PC-9 (cell line): ENCODE measurements at regions not wholly inside any gene's neighbourhood (a gene's known extent, or its start where the extent isn't known, plus 50 kb on each side); places are given as distances from the start of the nearest gene placed in this dataset.

Source experiments
- BruUV-seq: library from RNA; stranded (reverse); fragments of 400-500 nt; replicated peaks from 2 replicates; lab custom pipeline; 2021; lab: Mats Ljungman, UMichigan
- CTCF ChIA-PET: fragments of 300-600 bp; sonication (Branson Sonifier 250); formaldehyde crosslinking; loops from one replicate; lab custom pipeline; 2022; ENCODE audit warnings: antibody characterized with exemption; lab: Charles Lee
- POLR2A ChIA-PET: fragments of 300-600 bp; sonication (Branson Sonifier 250); formaldehyde crosslinking; loops from one replicate; lab custom pipeline; 2022; ENCODE audit warnings: antibody characterized with exemption; ENCODE audit not compliant: unreplicated experiment; lab: Charles Lee
- DNase-seq, 2 experiments: peaks; one replicate each; pipeline versions ENCODE4 v3.0.0 to v3.0.0-alpha.2; 2015 to 2022; ENCODE audit warnings: mixed read lengths in 1 of 2
- H2AFZ ChIP-seq: fragments of 200-600 bp; sonication (generic); 2 replicates; pipeline ENCODE4 v1.8.1; 2017; ENCODE audit warnings: antibody characterized with exemption
- H3F3A ChIP-seq: fragments of 200-600 bp; sonication (generic); 2 replicates; pipeline ENCODE4 v1.8.1; 2017; ENCODE audit warnings: antibody characterized with exemption, mild to moderate bottlenecking, low read depth; ENCODE audit not compliant: insufficient read depth
- H3K27ac ChIP-seq: fragments of 200-600 bp; sonication (generic); 2 replicates; pipeline ENCODE4 v1.6.1; 2016; ENCODE audit warnings: mixed run types
- H3K27me3 ChIP-seq: fragments of 200-600 bp; sonication (generic); 2 replicates; pipeline ENCODE4 v1.6.1; 2016; ENCODE audit warnings: low read depth, mixed run types; ENCODE audit not compliant: insufficient read depth
- H3K36me3 ChIP-seq: fragments of 200-600 bp; sonication (generic); 2 replicates; pipeline ENCODE4 v1.6.1; 2016; ENCODE audit warnings: low read depth, mixed run types
- H3K4me1 ChIP-seq: fragments of 200-600 bp; sonication (generic); replicated peaks from 2 replicates; pipeline ENCODE4 v1.6.1; 2016; ENCODE audit warnings: mixed run types; ENCODE audit not compliant: insufficient read depth
- H3K4me2 ChIP-seq: fragments of 200-600 bp; sonication (generic); 2 replicates; pipeline ENCODE4 v1.6.1; 2017; ENCODE audit warnings: mixed run types
- H3K4me3 ChIP-seq: fragments of 200-600 bp; sonication (generic); 2 replicates; pipeline ENCODE4 v1.6.1; 2016; ENCODE audit warnings: mixed run types
- H3K79me2 ChIP-seq: fragments of 200-600 bp; sonication (generic); 2 replicates; pipeline ENCODE4 v1.6.1; 2017; ENCODE audit warnings: low read depth, mixed run types
- H3K9me2 ChIP-seq: fragments of 200-600 bp; sonication (generic); 2 replicates; pipeline ENCODE4 v1.8.1; 2017; ENCODE audit warnings: mild to moderate bottlenecking; ENCODE audit not compliant: insufficient read depth
- H3K9me3 ChIP-seq: fragments of 200-600 bp; sonication (generic); 2 replicates; pipeline ENCODE4 v1.8.1; 2016; ENCODE audit warnings: low read depth; ENCODE audit not compliant: insufficient read depth
- H4K20me1 ChIP-seq: fragments of 200-600 bp; sonication (generic); 2 replicates; pipeline ENCODE4 v1.8.1; 2017; ENCODE audit not compliant: insufficient read depth
- EZH2 ChIP-seq: fragments of 200-600 bp; sonication (generic); IDR thresholded peaks from 2 replicates; pipeline ENCODE4 v1.8.0; 2017; ENCODE audit warnings: antibody characterized with exemption, low read depth
- intact Hi-C: fragments of 100-400 bp; cut with micrococcal nuclease; formaldehyde crosslinking; loops from one replicate; pipeline ENCODE4 v1.10.0; 2022; ENCODE audit not compliant: unreplicated experiment
- TF ChIP-seq, protein P1 (sequence below): fragments of 200-600 bp; sonication (generic); conservative IDR thresholded peaks from 2 replicates; pipeline ENCODE4 v1.6.1; 2017; ENCODE audit warnings: mixed run types, antibody characterized with exemption, mild to moderate bottlenecking, moderate library complexity

DNA sequence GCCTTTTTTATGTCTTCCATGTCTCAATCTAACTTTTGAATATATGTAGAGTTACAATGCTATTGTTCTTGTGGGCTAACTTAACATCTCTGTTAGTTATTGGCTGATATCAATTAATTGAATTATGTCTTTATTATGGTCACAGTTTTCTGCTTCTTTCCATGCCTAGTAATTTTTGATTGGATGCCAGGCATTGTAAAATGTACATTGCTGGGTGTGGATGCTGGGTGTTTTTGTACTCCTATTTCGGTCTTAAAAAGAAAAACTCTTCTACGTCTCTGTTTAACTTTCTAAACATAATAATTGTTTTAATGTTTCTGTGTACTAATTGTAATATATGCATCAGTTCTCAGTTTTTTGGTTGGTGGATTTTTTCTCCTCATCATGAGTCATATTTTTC is 296.1 kb upstream of the PRICKLE1 start:
- Histone ChIP-seq H4K20me1 (no peaks in the 10 kb centered on the region), H3K9me3 (0 out of 2 replicates have a peak, but pooled peaks cover 4% of the 10 kb centered on the region), H3F3A (no peaks in the 10 kb centered on the region), H3K79me2 (no peaks in the 10 kb centered on the region), H3K27ac (no peak overlapping the region), H3K27me3 (no peaks in the 10 kb centered on the region), H3K4me1 (no peaks in the 10 kb centered on the region), H3K4me2 (no peak overlapping the region), H3K9me2 (no peaks in the 10 kb centered on the region; the same call in none of the 2 replicates), H3K4me3 (no peak overlapping the region), H2AFZ (no peak overlapping the region), H3K36me3 (no peaks in the 10 kb centered on the region)
- intact Hi-C loops = no loop called here
- CTCF ChIA-PET = no interaction called here
- DNase-seq = no peak
- no peak for TF ChIP-seq EZH2
- TF ChIP-seq, protein P1, sequence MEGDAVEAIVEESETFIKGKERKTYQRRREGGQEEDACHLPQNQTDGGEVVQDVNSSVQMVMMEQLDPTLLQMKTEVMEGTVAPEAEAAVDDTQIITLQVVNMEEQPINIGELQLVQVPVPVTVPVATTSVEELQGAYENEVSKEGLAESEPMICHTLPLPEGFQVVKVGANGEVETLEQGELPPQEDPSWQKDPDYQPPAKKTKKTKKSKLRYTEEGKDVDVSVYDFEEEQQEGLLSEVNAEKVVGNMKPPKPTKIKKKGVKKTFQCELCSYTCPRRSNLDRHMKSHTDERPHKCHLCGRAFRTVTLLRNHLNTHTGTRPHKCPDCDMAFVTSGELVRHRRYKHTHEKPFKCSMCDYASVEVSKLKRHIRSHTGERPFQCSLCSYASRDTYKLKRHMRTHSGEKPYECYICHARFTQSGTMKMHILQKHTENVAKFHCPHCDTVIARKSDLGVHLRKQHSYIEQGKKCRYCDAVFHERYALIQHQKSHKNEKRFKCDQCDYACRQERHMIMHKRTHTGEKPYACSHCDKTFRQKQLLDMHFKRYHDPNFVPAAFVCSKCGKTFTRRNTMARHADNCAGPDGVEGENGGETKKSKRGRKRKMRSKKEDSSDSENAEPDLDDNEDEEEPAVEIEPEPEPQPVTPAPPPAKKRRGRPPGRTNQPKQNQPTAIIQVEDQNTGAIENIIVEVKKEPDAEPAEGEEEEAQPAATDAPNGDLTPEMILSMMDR = no peak
- POLR2A ChIA-PET = no interaction called here
- BruUV-seq = no TSS peak

DNA sequence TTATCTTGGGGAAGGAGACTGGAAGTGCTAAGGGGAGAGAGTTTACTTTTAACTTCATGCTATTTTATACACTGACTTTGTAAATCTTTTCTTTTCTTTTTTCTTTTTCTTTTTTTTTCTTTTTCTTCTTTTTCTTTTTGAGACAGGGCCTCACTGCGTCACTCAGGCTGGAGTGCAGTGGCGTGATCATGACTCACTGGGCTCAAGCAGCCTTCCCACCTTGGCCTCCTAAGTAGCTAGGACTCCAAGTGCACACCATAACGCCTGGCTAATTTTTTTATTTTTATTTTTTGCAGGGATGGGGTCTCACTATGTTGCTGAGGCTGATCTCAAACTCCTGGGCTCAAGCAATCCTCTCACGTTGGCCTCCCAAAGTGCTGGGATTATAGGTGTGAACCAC is 294.6 kb upstream of the PRICKLE1 start:
- no peak overlapping the region for H2AFZ ChIP-seq
- TF ChIP-seq, protein P1 = no peak
- TF ChIP-seq EZH2 = no peak
- intact Hi-C loops = no loop called here

DNA sequence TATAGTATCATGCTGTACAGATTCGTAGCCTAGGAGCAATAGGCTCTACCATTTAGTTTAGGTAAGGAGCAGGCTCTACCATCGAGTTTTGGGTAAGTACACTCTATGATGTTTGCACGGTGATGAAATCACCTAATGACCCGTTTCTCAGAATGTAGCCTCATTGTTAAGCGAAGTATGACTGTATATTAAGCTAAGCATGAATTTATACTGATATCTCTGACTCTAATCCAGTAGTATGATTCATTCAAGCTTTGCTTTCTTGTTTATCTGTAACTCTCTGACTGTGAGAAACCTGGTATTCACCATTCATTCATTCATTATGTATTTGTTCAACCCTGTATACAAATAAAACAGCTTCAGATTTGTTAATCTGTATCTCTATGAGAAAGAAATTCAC is 283.9 kb upstream of the PRICKLE1 start:
- no peak overlapping the region for H3K4me2 ChIP-seq
- TF ChIP-seq, protein P1 = no peak
- TF ChIP-seq EZH2 = no peak
- intact Hi-C loops = no loop called here
- no peak overlapping the region for H3K27ac ChIP-seq
- H3F3A ChIP-seq = no peaks in the 10 kb centered on the region
- no peaks in the 10 kb centered on the region for H3K4me1 ChIP-seq
- H3K4me3 ChIP-seq = no peak overlapping the region
- no peaks in the 10 kb centered on the region for H3K9me2 ChIP-seq
- H3K79me2 ChIP-seq = no peaks in the 10 kb centered on the region
- ChIA-PET CTCF (no interaction called here), POLR2A (no interaction called here)
- no peak overlapping the region for H2AFZ ChIP-seq
- H3K9me3 ChIP-seq = no peaks in the 10 kb centered on the region
- no peaks in the 10 kb centered on the region for H4K20me1 ChIP-seq
- peak in 1 of 2 experiments; percentile 44 for DNase-seq
- no peaks in the 10 kb centered on the region for H3K36me3 ChIP-seq
- H3K27me3 ChIP-seq = no peaks in the 10 kb centered on the region
- no TSS peak for BruUV-seq

More for the DNA sequence above, 294.6 kb upstream of the PRICKLE1 start:
- Histone ChIP-seq H3K4me1 (no peaks in the 10 kb centered on the region), H3K36me3 (no peaks in the 10 kb centered on the region), H3K4me2 (no peak overlapping the region), H3K9me2 (no peaks in the 10 kb centered on the region; the same call in none of the 2 replicates), H4K20me1 (no peaks in the 10 kb centered on the region), H3K4me3 (no peak overlapping the region), H3K27me3 (no peaks in the 10 kb centered on the region), H3F3A (no peaks in the 10 kb centered on the region), H3K9me3 (0 out of 2 replicates have a peak, but pooled peaks cover 4% of the 10 kb centered on the region), H3K27ac (no peak overlapping the region), H3K79me2 (no peaks in the 10 kb centered on the region)
- no TSS peak for BruUV-seq
- POLR2A ChIA-PET = no interaction called here
- CTCF ChIA-PET = no interaction called here
- DNase-seq = no peak
